Sigmoid colon (tissue), 6 donors: ENCODE measurements at regions not wholly inside any gene's neighbourhood (a gene's known extent, or its start where the extent isn't known, plus 50 kb on each side); places are given as distances from the start of the nearest gene placed in this dataset.

Experiments
- DNase-seq: peaks from one replicate; pipeline ENCODE4 v3.0.0-alpha.2; 2019
- H3K27ac ChIP-seq, 4 donors: fragments of 200-600 bp; sonication (generic); one replicate each; pipeline ENCODE4 v1.5.1; 2016 to 2019; ENCODE audit warnings: mild to moderate bottlenecking in 1 of 4
- H3K27me3 ChIP-seq, 3 donors: fragments of 200-600 bp; sonication (generic); one replicate each; pipeline ENCODE4 v1.5.1; 2019; ENCODE audit warnings: mild to moderate bottlenecking in 1 of 3
- H3K36me3 ChIP-seq, 4 donors: fragments of 200-600 bp; sonication (generic); one replicate each; pipeline ENCODE4 v1.5.1; 2016 to 2019
- H3K4me1 ChIP-seq, 4 donors: fragments of 200-600 bp; sonication (generic); one replicate each; pipeline ENCODE4 v1.5.1; 2017 to 2019
- H3K4me3 ChIP-seq, 4 donors: fragments of 200-600 bp; sonication (generic); one replicate each; pipeline ENCODE4 v1.5.1; 2017 to 2019; ENCODE audit warnings: mild to moderate bottlenecking in 2 of 4, moderate library complexity in 1 of 4
- H3K9me3 ChIP-seq, 4 donors: fragments of 200-600 bp in 3 of 4; sonication (generic) in 3 of 4; one replicate each; pipeline versions ENCODE4 v1.5.1 to v1.6.1; 2013 to 2019
- CTCF ChIP-seq, 4 experiments: fragments of 450-650 bp in 3 of 4; fragments of 200-600 bp in 1 of 4; IDR thresholded peaks; one replicate each; pipeline ENCODE4 v1.5.1; 2016 to 2019; ENCODE audit warnings: antibody characterized with exemption in 4 of 4, mild to moderate bottlenecking in 3 of 4, moderate library complexity in 2 of 4
- EP300 ChIP-seq, 4 donors: sonication (generic); formaldehyde crosslinking; IDR thresholded peaks; one replicate each; pipeline ENCODE4 v1.6.1; 2017; ENCODE audit warnings: antibody characterized with exemption in 4 of 4
- POLR2A ChIP-seq, 2 donors: fragments of 450-650 bp; IDR thresholded peaks; one replicate each; pipeline ENCODE4 v1.6.1; 2016; ENCODE audit warnings: antibody characterized with exemption in 2 of 2, mild to moderate bottlenecking in 2 of 2, moderate library complexity in 2 of 2
- POLR2AphosphoS5 ChIP-seq, 4 donors: sonication (generic); formaldehyde crosslinking; IDR thresholded peaks; one replicate each; pipeline ENCODE4 v1.6.1; 2017; ENCODE audit warnings: antibody characterized with exemption in 4 of 4
- WGBS, 2 donors: extraction: QIAGEN DNeasy Blood & Tissue Kit; methylation state at CpG; one replicate each; pipeline ENCODE4 v1.1.7; 2013; 5-methylcytosine and 5-hydroxymethylcytosine counted together
- intact Hi-C: fragments of 100-400 bp; cut with DNase I; formaldehyde crosslinking; loops from one replicate; pipeline ENCODE4 v1.15.1; 2023
- donor health status: healthy with polysubstance abuse.
- donor health status: healthy.

DNA sequence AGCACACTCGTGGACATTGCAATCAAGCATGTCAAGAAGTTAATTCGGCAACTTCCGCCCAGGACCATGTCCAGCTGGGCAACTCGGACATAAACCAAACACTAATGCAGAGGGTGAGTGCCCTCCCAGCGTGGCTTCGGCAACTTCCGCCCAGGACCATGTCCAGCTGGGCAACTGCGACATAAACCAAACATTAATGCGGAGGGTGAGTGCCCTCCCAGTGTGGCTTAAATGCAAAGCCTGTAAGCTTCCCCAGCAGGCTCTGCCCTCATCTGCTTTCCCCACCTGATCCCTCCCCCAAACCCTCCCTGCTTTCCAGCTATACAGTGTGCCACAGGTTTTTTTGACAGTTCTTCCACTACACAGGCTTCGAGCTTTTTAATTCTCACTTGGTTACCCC is 143.4 kb downstream of the PXDC1 start:
- no peaks in the 10 kb centered on the region for H3K27me3 ChIP-seq
- intact Hi-C loops = no loop called here
- no peak for DNase-seq
- TF ChIP-seq POLR2AphosphoS5 (IDR thresholded peaks at IDR 0.05) (no peak), CTCF (IDR thresholded peaks at IDR 0.05) (no peak), POLR2A (IDR thresholded peaks at IDR 0.05) (no peak), EP300 (IDR thresholded peaks at IDR 0.05) (no peak)
- H3K4me1 ChIP-seq = peaks cover 0 to 38% (median 25%) of the 10 kb centered on the region in 4 donors
- H3K36me3 ChIP-seq = no peaks in the 10 kb centered on the region
- no peak overlapping the region for H3K4me3 ChIP-seq
- no peaks in the 10 kb centered on the region for H3K9me3 ChIP-seq
- 68 to 90% methylated on average over 10 of the region's 10 CpGs for WGBS, 2 donors
- no peak overlapping the region for H3K27ac ChIP-seq

GRCh38 chr6:3607599-3607998 is 143.9 kb downstream of the PXDC1 start:
- intact Hi-C loops = no loop called here
- H3K4me1 ChIP-seq = peaks cover 0 to 33% (median 21%) of the 10 kb centered on the region in 4 donors
- TF ChIP-seq CTCF (IDR thresholded peaks at IDR 0.05) (no peak), POLR2A (IDR thresholded peaks at IDR 0.05) (no peak), EP300 (IDR thresholded peaks at IDR 0.05) (no peak)
- no peaks in the 10 kb centered on the region for H3K27me3 ChIP-seq
- no peak overlapping the region for H3K4me3 ChIP-seq
- H3K27ac ChIP-seq = no peak overlapping the region
- H3K9me3 ChIP-seq = peaks cover 0 to under 1% (median 0%) of the 10 kb centered on the region in 4 donors
- 93 to 95% methylated on average over 8 of the region's 8 CpGs for WGBS, 2 donors
- H3K36me3 ChIP-seq = no peaks in the 10 kb centered on the region
- DNase-seq = no peak

DNA sequence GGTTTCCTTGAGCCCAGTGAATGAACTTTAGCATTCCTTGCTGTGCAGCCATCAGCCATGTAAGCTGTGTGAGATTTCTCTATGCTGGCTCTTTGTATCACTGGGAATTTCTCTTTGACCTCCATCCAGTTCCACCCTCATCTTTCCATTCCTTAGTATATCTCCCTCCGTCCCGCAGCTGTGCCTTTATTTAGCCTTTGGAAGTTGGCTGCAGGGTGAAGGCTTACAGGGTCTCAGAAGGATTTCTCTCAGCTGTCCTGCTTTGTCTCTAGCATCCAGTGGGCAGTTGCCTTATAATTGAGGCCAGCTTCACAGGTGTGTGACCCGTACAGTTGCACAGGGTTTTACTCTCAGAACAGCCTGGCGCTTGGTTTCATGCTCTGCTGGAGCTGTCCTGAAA is 144.3 kb downstream of the PXDC1 start:
- Histone ChIP-seq H3K27me3 (no peaks in the 10 kb centered on the region), H3K4me1 (peaks cover 0 to 28% (median 17%) of the 10 kb centered on the region in 4 donors), H3K9me3 (peaks cover 0 to 2% (median 0%) of the 10 kb centered on the region in 4 donors), H3K36me3 (no peaks in the 10 kb centered on the region), H3K27ac (no peak overlapping the region), H3K4me3 (no peak overlapping the region)
- intact Hi-C loops = no loop called here
- WGBS, 2 donors = 93 to 94% methylated on average over 4 of the region's 4 CpGs
- DNase-seq = no peak
- TF ChIP-seq EP300 (IDR thresholded peaks at IDR 0.05) (no peak), CTCF (IDR thresholded peaks at IDR 0.05) (no peak), POLR2A (IDR thresholded peaks at IDR 0.05) (no peak), POLR2AphosphoS5 (IDR thresholded peaks at IDR 0.05) (no peak)

GRCh38 chr6:3603340-3604130 is 146.7 kb upstream of the SLC22A23 start:
- intact Hi-C loops = no loop called here
- H3K4me3 ChIP-seq = no peak overlapping the region
- H3K36me3 ChIP-seq = no peaks in the 10 kb centered on the region
- H3K27me3 ChIP-seq = no peaks in the 10 kb centered on the region
- 80 to 93% methylated on average over 5 of the region's 5 CpGs for WGBS, 2 donors
- peaks cover 0 to 4% (median 1%) of the 10 kb centered on the region in 4 donors for H3K9me3 ChIP-seq
- no peaks in the 10 kb centered on the region for H3K4me1 ChIP-seq
- H3K27ac ChIP-seq = no peak overlapping the region
- TF ChIP-seq CTCF (IDR thresholded peaks at IDR 0.05) (no peak), POLR2AphosphoS5 (IDR thresholded peaks at IDR 0.05) (no peak), EP300 (IDR thresholded peaks at IDR 0.05) (no peak), POLR2A (IDR thresholded peaks at IDR 0.05) (no peak)
- no peak for DNase-seq
